Esophagus squamous epithelium (tissue), 4 donors: ENCODE measurements at regions not wholly inside any gene's neighbourhood (a gene's known extent, or its start where the extent isn't known, plus 50 kb on each side); places are given as distances from the start of the nearest gene placed in this dataset.

ENCODE experiments used
- POLR2A ChIP-seq, 4 donors: fragments of 450-650 bp; IDR thresholded peaks; one replicate each; pipeline ENCODE4 v1.6.1; 2017; ENCODE audit warnings: antibody characterized with exemption in 4 of 4, mild to moderate bottlenecking in 4 of 4, moderate library complexity in 3 of 4
- TF ChIP-seq, protein P1 (sequence below), 6 experiments: fragments of 450-650 bp in 4 of 6; fragments of 200-600 bp in 2 of 6; sonication (generic) in 2 of 6; IDR thresholded peaks; one replicate each; pipeline ENCODE4 v1.5.1; 2016 to 2019; ENCODE audit warnings: antibody characterized with exemption in 6 of 6, mild to moderate bottlenecking in 4 of 6, moderate library complexity in 4 of 6

DNA sequence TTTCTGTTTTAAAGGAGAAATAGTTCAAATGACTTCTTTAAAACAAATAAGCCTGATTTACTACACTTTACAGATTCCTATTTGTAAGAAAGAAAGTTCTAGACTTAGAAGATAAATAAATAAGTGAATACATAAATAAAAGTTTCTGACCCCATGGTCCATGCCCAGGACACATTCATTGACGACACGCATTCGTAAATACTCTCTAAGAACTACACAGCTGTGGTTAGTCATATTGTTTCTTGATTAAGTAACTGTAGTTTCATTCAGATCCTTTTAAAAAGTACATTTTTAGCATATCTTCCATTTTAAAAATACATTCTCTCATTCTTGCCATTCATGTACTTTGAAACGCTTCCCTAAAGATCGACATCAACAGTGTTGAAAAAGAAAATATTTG, 497.4 kb downstream of the SETD4 start:
- TF ChIP-seq, protein P1, sequence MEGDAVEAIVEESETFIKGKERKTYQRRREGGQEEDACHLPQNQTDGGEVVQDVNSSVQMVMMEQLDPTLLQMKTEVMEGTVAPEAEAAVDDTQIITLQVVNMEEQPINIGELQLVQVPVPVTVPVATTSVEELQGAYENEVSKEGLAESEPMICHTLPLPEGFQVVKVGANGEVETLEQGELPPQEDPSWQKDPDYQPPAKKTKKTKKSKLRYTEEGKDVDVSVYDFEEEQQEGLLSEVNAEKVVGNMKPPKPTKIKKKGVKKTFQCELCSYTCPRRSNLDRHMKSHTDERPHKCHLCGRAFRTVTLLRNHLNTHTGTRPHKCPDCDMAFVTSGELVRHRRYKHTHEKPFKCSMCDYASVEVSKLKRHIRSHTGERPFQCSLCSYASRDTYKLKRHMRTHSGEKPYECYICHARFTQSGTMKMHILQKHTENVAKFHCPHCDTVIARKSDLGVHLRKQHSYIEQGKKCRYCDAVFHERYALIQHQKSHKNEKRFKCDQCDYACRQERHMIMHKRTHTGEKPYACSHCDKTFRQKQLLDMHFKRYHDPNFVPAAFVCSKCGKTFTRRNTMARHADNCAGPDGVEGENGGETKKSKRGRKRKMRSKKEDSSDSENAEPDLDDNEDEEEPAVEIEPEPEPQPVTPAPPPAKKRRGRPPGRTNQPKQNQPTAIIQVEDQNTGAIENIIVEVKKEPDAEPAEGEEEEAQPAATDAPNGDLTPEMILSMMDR (IDR thresholded peaks at IDR 0.05): no peak
- no peak for TF ChIP-seq POLR2A (IDR thresholded peaks at IDR 0.05)
